Stimulated activated CD4-positive, alpha-beta T cell treated with anti-CD3 and anti-CD28 coated beads, Interleukin-1b, Interleukin-23, amount 100 ng/mL, for 48 hours (primary cell): ENCODE measurements at regions not wholly inside any gene's neighbourhood (a gene's known extent, or its start where the extent isn't known, plus 50 kb on each side); places are given as distances from the start of the nearest gene placed in this dataset.
"Not testable (repeated sequence)": the region's sequence is repeated elsewhere in the genome, so short reads cannot be mapped to it uniquely, and the experiment has no call there.

Source experiments
- DNase-seq: peaks from one replicate; pipeline ENCODE4 v3.0.0-alpha.2; 2020

DNA sequence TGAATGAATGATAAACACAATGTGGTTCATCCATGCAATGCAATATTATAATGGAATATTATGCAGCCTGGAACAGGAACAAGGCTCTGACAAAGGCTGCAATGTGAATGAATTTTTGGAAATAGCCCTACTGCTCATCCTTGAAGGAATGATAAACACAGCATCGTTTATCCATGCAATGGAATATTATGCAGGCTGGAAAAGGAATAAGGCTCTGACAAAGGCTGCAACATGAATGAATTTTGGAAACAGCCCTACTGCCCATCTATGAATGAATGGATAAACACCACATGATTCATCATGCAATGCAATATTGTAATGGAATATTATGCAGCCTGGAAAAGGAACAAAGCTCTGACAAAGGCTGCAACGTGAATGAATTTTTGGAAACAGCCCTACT is 159.4 kb downstream of the CRLF2 start:
- no peak for DNase-seq

DNA sequence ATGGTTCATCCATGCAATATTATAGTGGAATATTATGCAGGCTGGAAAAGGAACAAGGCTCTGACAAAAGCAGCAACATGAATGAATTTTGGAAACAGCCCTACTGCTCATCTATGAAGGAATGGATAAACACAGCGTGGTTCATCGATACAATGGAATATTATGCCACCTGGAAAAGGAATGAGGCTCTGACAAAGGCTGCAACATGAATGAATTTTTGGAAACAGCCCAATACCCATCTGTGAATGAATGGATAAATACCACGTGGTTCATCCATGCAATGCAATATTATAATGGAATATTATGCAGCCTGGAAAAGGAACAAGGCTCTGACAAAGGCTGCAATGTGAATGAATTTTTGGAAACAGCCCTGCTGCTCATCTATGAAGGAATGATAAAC is 160.4 kb downstream of the CRLF2 start:
- no peak for DNase-seq

DNA sequence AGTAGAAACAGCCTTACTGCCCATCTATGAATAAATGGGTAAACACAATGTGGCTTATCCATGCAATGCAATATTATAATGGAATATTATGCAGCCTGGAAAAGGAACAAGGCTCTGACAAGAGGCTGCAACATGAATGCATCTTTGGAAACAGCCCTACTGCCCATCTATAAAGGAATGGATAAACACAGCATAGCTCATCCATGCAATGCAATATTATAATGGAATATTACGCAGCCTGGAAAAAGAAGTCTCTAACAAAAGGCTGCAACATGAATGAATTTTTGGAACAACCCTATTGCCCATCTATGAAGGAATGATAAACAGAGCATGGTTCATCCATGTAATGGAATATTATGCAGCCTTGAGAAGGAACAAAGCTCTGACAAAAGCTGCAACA is 161.0 kb downstream of the CRLF2 start:
- no peak for DNase-seq

DNA sequence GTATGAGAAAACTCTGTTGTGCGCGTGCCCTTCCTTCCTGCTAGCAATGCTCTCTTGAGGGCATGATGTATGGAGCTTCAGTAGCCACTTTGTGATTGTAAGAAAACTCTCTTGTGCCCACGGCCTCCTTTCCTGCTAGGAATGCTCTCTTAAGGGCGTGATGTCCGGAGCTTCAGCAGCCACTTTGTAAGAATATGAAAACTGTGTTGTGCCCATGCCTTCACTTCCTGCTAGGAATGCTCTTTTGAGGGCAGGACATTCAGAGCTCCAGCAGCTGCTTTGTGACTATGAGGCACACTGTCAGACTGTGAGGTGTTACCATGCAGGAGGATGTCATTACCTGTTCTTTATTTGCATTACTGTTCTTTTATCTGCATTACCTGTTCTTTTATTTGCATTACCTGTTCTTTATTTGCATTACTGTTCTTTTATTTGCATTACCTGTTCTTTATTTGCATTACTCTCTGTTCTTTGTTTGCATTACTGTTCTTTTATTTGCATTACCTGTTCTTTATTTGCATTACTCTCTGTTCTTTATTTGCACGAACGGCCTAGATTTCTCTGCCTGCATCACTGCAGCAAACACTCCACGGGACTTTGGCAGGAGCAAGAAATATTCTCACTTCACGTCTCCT is 166.7 kb downstream of the CRLF2 start:
- DNase-seq, result no peak

DNA sequence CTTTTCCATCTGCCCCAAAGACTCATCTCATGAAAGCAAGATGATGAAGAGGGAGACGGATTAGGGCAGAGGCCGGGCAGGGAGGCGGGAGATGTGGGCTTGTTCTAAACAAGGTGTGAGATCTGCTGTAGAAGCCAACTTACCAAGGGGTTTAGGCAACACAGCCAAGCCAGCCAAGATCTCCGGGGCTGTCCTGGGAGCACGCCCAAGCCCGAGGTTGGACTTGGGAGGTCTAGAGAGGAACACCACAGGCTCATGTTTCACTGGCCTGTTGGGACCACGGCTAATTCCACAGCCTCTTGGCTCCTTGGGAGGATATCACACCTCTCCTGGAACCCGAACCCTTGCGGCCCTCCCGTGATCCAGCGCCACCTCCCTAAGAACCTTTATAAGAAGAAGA is 171.4 kb downstream of the CRLF2 start:
- no peak for DNase-seq

DNA sequence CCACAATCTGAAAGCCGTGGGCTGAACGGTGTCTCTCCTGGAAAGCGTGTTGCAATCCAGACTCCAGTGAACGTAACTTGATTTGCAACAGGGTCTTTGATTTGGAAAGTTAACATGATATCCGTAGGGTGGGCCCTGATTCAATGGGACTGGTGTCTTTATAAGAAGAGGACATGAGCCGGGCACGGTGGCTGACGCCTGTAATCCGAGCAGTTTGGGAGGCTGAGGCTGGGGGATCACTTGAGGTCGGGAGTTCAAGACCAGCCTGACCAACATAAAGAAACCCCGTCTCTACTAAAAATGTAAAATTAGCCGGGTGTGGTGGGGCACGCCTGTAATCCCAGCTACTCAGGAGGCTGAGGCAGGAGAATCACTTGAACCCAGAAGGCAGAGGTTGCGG is 176.5 kb downstream of the CRLF2 start:
- DNase-seq, result not testable (repeated sequence)

DNA sequence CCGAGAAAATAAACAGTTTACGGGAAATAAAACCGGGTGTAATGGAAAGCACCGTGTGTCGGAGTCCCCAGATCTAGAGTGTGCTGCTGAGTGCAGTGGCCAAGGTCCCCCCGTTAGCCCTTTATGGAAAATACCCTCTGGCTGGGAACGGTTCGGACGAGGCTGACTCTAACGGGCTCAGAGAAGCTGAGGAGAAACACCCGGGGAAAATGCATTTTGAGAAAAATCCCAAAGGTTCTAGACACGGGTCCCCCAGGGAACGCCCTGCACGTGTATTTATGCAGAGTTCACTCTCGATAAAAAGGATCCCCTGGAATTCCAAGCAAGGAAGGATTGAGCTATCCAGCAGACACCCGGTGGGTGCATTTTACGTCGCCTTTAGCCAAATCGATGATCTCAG is 177.2 kb downstream of the CRLF2 start:
- no peak for DNase-seq

DNA sequence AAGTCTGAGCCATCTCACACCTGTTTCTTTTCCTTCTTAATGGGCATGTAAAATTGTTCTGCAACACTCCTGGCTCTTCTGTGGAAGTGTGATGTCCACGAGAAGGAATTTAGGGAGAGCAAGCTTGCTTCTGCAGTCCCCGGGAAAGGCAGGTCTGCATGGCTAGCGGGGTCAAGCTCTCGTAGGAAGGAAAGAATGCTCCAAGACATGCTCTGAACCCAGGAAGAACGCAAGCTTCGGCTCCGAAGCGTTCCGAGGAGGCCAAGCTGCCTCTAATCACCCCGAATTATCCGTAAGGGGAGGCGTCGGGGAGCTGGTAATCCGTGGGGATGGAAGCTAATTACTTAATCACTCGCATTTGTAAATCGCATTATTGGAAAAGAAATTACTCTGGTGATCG is 177.7 kb downstream of the CRLF2 start:
- no peak for DNase-seq

DNA sequence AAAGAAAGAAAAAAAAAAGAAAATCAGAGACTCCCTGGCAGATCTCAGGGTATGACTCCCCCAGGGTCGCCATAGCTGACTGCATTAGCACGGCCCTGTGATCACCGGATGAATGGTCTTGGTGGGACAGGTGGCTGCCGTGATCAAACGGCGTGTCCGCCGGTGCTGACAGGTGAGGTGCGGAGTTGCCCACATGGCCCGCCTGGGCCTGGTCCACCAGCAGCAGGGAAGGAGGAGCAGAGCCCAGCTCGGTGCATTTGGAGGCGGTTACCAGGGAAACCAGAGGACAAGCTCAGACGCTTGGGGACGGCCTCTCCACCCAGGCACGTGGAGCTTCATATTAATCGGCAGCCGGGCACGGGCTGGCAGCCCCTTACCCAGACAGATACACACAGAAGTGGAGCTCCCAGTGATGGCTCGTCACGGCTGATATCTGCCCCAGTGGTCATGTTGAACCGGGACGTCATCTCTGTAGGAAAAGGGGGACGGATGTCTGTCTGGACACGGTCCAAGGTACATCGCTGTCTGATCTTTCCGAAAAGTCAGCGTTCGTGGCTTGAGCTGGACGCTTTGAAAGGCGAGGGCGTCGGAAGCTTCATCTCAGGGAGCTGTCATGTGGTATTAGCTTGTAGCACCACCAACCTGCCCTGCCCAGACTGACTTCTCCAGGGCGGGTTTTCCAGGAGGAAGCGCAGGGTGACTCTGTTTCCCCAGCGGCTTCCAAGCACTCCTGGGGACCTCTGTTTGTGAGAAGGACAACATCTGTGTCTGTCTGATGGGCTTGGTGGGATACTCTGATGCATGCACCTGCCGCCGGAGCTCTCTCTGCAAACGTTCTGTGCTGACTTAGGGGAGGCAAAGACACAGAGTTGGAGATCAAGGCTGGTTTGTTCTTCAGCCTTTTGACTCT is 180.7 kb downstream of the CRLF2 start:
- no peak for DNase-seq

DNA sequence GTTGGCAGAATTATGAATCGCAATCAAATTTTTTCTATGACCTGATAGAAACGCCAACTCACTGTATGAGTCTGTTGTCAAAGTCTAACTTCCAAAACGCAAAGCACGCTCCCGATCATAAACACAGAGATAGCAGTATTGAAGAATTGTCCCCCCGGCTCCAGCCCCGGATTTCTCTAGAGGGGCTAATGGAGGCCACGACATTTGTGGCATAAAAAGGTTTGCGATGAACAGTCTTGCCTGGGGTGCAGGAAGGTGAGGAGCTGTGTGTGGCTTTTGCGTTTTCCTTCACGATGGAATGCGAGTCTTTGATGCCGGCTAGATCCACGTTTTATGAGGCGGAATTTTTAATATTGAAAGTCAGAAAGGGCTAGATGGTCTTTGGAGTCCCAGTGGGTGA is 183.0 kb downstream of the CRLF2 start:
- DNase-seq, result no peak

DNA sequence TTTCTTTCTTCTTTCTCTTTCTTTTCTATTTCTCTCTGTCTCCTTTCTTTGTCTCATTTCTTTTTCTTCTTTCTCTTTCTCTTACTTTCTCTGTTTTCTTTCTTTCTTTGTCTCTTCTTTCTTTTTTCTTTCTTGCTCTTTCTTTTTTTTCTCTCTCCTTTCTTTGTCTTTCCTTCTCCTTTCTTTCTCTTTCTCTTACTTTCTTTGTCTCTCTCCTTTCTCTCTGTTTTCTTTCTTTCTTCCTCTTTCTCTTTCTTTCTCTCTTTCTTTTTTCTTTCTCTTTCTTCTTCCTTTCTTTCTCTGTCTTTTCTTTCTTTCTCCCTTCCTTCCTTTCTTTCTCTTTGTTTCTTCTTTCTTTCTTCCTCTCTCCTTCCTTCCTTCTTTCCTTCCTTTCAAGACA is 184.8 kb downstream of the CRLF2 start:
- no peak for DNase-seq

DNA sequence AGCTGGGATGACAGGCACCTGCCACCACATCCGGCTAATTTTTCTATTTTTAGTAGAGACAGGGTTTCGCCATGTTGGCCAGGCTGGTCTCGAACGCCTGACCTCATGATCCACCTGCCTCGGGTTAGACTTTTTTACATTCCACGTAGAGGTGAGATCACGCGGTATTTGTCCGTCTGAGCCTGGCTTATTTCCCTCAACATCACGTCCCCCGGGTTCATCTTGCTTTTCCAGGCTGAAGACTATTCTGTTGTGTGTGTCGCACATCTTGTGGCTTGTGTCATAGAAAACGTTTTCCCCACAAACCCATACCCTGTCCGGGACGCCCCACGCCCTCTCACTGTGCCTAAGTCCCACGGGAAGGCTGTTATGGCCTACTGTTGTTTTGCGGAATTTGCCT is 185.3 kb downstream of the CRLF2 start:
- no peak for DNase-seq

DNA sequence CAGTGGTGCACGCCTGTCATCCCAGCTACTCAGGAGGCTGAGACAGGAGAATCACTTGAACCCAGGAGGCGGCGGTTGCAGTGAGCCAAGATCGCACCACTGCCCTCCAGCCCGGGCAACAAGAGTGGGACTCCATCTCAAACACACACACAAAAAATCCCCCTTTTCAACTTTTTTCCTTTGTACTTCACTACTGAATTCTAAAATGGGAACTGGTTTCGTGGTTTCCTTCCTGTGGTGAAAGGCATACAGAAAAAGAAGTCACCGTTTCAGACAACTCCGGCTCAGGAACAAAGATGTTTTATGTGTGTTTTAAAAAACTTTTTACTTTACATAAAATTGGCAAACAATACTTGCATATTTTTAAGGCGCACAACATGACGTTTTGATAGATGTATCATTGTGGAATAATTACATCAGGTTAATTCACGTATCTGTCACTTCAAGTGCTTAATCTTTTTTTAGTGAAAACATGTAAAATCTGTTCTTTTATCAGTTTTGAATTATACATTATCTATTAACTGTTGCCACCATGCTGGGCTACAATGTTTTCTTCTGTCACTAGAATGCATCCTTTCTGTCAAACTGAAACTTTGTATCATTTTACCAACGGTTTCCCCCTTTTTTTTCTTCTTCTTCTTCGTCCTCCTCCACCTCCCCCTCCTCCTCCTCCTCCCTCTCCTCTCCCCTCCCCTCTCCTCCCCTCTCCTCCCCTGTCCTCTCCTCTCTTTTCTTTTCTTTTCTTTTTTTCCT is 186.0 kb downstream of the CRLF2 start:
- DNase-seq, result no peak

DNA sequence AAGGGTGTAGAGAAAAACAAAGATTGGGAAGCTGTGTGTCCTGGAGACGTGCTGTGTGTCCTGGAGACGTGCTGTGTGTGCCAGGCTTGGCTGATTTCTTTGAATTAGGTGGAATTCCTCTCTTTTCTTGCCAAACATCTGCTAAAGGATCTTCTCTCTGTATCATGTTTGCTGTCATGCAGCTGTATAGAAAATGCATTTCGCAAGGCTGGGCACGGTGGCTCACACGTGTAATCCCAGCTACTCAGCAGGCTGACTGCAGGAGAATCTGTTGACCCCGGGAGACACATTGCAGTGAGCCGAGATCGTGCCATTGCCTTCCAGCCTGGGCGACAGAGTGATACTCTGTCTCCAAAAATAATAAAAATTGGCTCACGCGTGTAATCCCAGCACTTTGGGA is 187.0 kb downstream of the CRLF2 start:
- DNase-seq, result no peak

DNA sequence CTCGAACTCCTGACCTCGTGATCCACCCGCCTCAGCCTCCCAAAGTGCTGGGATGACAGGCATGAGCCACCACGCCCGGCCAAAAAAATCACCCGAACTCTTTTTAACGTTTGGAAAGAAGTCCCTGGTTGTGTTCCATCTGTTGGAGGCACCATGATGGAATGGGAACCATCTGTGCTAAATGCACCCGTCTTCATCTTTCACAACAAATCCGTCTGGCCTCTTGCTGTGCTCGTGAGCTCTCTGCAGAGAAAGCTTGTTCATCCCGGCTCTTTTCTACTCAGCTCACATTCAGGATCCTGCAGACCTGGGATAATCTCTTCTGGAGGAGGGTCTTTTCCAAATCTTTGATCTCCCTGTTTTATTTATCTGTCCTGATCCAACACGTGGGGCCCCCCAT is 188.8 kb downstream of the CRLF2 start:
- no peak for DNase-seq

DNA sequence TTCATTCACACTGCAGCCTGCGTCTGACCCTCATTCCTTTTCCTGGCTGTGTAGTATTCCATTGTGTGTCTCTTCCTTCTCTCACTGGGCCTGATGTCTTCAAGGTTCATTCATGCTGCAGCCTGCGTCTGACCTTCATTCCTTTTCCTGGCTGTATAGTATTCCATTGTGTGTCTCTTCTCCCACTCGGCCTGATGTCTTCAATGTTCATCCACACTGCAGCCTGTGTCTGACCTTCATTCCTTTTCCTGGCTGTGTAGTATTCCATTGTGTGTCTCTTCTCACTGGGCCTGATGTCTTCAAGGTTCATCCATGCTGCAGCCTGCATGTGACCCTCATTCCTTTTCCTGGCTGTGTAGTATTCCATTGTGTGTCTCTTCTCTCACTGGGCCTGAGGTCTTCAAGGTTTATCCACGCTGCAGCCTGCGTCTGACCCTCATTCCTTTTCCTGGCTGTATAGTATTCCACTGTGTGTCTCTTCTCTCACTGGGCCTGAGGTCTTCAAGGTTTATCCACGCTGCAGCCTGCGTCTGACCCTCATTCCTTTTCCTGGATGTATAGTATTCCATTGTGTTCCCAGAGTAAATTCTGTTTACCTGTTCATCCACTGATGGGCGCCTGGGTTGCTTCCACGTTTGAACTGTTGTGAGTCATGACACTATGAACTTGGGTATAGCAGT is 191.0 kb downstream of the CRLF2 start:
- not testable (repeated sequence) for DNase-seq

DNA sequence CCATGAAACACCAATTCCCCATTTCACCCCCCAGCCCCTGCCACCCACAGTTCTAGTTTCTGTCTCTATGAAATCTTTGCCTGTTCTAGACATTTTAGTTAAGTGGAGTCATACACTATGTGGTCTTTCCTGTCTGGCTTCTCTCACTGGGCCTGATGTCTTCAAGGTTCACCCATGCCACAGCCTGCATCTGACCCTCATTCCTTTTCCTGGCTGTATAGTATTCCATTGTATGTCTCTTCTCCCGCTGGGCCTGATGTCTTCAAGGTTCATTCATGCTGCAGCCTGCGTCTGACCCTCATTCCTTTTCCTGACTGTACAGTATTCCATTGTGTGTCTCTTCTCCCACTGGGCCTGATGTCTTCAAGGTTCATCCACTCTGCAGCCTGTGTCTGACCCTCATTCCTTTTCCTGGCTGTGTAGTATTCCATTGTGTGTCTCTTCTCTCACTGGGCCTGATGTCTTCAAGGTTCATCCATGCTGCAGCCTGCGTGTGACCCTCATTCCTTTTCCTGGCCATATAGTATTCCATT is 191.7 kb downstream of the CRLF2 start:
- DNase-seq, result no peak

DNA sequence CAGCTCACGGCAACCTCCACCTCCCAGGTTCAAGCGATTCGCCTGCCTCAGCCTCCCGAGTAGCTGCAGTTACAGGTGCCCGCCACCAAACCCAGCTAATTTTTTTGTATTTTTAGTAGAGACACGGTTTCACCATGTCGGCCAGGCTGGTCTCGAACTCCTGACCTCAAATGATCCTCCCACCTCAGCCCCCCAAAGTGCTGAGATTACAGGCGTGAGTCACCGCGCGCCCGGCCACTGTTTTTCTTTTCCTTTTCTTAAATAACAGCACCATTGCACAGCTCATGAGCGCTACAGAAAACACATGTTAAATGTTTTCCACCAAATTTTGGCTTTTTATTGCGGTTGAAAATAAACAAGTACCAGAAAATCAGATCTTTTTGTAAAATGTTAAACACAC is 195.5 kb downstream of the CRLF2 start:
- DNase-seq, result not testable (repeated sequence)

DNA sequence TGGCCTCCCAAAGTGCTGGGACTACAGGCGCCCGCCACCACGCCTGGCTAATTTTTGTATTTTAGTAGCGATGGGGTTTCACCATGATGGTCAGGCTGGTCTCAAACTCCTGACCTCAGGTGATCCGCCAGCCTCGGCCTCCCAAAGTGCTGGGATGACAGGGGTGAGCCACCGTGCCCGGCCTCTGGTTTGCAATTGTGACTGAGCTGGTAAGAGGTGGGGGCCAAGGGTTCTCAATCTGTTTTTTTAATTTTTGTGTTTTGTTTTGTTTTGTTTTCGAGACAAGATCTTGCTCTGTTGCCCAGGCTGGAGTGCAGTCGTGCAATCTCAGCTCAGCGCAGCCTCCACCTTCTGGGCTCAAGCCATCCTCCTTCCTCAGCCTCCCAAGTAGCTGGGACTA is 196.2 kb downstream of the CRLF2 start:
- not testable (repeated sequence) for DNase-seq

DNA sequence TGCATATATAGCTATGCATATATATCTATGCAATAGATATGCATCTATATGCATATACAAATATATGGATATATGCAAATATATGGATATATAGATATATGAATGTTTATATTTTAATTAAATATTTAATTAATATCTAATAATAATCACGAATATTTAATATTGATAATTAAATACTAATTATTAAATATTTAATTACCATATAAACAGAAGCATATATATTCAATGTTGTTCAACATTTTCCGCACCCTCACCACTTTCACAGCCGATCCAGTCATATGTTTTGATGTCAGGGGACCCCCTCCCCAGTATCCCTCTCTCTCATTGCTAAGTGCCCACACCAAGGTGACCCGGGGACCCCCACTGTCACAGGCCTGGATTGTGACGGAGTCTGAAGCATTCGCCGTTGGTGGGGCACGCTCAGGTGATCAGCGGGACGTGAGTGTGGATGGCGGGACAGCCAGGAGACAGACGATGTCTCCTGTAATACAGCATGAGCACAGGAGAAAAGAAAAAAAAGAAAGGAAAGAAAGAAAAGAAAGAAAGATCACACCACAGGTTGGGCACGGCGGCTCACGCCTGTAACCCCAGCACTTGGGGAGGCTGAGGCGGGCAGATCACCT is 199.7 kb downstream of the CRLF2 start:
- DNase-seq, result no peak

DNA sequence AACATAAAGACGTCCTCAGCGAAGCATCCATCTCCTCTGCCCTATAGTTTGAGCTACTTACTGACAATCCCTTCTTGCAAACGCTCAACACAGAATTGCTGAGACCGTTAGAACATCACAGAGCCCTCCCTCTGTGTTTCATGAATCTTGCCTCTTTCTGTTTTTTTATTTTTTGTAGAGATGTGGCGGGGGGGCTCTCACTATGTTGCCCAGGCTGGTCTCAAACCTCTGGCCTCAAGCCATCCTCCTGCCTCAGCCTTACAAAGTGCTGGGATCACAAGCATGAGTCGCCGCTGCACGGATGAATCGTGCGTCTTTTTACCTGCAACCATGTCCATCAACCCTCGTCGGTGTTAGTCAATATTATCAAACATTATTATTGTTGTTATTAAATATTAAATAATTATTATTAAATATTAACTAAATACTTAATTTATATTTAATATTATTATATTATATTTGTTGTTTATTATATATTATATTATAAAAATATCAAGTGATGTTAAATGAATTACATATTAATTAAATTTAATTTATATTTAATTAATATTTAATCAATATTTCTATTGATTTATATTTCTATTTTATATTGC is 200.7 kb downstream of the CRLF2 start:
- no peak for DNase-seq

DNA sequence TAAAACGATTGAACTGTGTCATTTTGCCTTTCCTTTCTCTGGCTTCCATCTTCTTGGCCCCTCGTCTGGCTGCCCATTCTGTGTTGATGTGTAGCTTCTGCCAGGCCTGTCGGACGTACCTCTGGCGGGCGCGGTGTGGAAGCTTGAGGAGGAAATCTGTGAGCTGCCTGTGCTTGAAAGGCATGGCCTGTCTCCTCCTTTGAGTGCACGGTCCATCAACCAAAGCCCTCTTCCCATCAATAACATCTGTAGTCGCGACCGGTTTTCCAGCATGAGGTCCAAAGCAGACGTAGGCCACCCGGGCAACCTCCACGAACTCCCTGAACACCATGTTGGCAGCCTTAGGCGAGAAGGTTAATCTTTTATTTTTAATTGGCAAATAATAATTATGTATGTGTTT is 202.7 kb downstream of the CRLF2 start:
- no peak for DNase-seq
